IPS DF 4.7 (cell line): ENCODE measurements at regions not wholly inside any gene's neighbourhood (a gene's known extent, or its start where the extent isn't known, plus 50 kb on each side); places are given as distances from the start of the nearest gene placed in this dataset.
"Not testable (repeated sequence)": the region's sequence is repeated elsewhere in the genome, so short reads cannot be mapped to it uniquely, and the experiment has no call there.

ENCODE experiments used
- DNase-seq: peaks from one replicate; pipeline ENCODE4 v3.0.0-alpha.2; 2013; ENCODE audit warnings: low spot score; ENCODE audit errors: extremely low read depth

DNA sequence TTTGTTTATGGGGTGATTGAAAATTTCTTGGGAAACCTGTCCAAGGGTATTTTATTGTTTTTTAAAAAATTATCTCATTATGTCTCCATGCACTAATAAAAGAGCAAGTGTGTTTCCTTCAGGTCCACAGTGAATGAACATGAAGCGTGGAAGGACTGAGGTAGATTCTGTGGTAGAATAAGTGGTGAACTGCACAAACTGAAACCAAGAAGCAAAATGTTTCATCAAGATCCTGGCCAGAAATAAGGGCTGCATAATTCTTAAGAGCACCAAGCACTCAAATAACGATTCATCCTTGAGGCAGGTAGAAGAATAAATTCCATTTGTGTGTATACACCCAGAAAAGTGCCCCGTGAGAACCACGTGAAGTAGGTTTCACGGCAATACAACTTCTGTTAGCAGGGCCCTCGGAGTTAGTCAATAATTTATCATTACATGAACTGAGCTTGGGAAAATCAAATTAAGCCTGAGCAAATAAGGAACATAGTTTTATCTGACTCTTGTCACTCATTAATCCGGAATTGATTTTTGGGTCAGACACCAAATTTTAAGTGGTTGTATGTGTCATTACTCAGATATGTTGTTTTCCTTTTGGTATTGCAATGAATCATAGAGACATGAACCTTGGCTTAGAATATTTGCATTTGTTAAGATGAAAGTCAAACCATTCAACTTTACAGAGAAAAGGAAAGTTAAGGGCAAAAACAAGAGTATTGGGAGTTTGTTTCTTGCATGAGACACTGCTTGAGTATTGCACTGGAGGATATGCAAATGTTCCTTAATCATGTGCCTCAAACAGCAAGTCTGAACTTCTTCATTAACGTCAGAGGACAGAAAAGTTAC lies 472.6 kb upstream of the NETO1 start:
- DNase-seq, result no peak

DNA sequence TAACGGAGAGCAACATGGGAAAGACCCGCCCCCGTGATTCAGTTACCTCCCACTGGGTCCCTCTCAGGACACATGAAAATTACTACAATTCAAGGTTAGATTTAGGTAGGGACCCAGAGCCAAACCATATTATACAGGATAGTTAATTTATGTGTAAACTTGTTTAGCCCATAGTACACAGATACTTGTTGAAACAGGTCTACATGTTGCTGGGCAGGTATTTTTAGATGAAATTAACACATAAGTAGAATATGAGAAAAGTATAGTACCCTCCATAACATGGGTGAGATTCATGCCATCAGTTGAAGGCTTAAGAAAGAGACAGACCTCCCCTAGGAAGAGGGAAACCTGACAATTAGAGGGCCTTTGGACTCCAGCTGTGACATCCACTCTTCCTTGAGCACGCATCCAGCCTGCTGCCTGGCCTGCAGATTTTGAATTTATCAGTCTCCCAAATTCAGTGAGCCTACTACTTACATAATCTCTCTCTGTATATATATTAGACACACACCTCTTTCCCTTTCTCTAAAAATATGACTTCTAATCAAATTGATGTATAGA lies 463.5 kb upstream of the NETO1 start:
- peak; percentile 46 for DNase-seq

DNA sequence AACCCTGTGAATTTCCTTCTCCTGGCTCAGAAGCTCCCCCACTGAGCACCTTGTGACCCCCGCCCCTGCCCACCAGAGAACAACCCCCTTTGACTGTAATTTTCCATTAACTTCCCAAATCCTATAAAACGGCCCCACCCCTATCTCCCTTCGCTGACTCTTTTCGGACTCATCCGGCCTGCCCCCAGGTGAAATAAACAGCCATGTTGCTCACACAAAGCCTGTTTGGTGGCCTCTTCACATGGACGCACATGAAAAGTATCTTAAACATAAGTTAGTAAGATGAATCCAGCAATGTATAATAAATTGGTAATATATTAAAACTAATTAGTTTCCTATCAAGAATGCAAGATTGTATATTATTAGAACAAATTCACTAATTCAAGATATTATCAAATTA lies 462.3 kb upstream of the NETO1 start:
- not testable (repeated sequence) for DNase-seq

DNA sequence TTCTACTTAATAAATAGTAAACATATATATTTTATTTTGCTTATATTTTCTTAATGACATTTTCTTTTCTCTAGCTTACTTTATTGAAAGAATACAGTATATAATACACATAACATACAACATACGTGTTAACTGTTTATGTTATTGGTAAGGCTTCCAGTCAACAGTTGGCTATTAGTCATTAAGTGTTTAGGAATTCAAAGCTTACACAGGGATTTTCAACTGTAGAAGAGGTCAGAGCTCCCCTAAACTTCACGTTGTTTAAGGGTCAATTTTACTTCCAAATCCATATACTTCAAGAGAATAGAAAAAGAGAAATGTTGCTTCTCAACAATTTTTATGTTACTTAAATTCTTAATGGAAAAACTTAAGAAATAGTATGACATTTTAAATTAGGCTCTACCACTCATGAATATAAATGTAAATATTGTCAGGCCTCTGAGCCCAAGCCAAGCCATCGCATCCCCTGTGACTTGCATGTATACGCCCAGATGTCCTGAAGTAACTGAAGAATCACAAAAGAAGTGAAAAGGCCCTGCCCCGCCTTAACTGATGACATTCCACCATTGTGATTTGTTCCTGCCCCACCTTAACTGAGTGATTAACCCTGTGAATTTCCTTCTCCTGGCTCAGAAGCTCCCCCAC lies 456.5 kb upstream of the NETO1 start:
- DNase-seq, result not testable (repeated sequence)

DNA sequence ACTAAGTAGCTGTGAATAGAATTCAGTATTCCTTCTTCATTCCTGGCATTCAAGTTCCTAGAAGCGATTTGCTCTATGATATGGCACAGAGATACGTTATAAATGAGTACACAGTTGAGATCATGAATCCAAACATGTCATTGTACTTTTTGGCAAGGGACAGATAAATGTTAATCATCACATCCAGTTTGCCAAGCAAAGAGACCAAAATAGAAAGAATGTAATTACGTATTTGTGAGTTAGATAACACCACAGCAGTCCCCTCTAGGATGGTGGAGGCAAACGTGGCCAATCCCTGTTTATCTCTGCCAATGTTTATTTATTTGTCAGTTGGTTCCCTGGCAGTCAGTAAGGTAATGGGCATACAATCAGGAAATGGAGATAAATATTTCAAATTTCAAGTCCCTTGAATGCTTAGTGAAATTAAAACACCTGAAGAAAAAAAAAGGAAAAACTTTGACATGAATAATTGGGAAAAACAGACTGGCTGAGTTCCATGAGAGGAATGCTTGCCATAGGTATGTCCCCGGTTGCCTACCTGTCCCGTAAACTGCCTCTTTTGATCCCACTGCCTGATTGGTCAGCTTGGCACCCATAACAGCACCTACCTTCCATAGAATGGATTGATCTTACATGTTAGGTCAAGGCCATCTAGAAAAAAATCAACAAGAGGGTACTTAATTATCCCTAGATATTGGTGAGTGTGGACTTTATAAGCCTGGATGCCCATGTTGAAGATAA lies 451.1 kb upstream of the NETO1 start:
- no peak for DNase-seq

DNA sequence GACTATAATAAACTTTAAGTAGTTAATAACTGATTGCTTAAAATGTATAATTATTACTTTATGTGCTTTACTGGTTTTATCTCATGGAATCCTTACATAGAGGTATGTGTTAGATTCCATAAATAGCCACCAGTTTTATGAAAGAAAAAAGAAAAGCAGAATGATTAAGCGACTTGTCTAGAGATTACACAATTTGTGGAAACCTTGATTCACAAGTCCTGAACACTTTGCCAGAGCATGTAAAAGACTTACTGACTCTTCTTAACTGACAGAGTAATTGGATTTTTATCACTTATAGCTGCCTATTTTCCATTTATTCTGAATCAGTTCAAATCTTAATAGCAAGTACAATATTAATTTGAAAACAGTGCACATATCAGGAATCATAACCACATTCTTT lies 448.7 kb upstream of the NETO1 start:
- no peak for DNase-seq

DNA sequence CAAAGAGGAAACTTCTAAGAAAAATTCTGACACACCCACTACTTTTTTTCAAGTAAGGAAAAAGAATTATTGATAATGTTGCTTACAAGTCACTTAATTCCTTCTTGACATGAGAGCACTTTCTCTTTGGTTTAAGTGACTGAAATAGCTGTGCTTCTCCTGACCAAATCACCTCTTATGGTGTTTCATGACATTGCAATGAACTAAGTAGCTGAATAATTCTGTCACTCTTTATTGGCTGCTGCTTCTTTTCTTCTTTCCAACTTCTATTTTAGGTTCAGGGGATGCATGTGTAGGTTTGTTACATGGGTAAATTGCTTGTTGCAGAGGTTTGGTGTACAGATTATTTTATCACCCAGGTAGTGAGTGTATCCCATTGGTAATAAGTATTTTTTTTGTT lies 447.6 kb upstream of the NETO1 start:
- DNase-seq, result no peak

DNA sequence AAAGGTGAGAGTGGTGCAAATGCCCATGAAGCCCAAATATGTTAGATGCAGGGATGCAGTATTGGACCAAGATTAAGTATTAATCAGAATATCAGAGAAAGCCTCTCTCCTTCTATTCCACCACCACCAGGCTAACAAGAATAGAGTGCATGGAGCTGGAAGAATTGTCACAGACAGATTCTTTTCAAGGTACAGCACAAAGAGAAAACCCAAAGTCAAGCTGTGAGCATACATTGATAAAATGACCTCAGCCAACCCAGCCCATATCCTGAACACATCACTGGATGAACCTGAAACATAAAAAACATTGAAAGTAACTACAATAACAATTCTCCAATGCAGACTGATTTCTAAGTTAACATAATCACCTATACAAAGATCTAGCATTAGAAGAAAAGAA lies 445.7 kb upstream of the NETO1 start:
- no peak for DNase-seq

DNA sequence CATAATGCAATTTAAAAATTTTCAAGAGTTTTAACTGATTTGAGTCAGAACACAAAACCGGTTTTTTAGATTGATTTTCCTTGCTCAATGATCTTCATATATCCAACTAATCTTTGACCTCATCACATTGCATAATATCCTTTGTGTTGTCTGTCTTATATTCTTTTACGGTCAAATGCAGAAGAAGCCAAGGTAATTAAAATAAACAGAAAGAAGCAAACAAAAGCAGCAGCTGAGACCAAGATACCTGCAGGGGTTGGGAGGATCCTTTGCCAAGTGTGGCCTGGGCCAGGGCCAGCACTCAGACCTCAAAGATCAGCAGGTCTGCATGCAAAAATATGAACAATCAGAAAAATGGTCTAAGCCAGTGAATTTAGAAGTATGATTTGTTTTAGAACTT lies 428.9 kb upstream of the NETO1 start:
- no peak for DNase-seq

DNA sequence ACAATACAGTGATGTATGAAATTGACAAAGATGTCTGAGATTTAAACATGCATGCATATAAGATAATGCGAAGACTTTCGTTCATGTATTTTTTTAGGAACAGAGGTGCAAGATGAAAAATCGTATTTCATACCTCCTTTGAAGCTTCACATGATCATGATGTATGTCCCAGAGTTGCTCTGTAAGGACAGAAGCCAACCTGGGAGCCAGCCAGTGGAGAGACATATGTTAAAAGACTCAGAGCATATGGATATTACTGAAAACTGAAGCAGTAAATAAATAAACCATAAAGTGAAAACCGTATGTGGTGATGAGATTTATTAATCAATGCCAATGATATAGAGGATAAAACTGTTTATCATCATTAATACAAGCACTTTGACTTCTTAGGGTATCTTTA lies 424.4 kb upstream of the NETO1 start:
- no peak for DNase-seq

DNA sequence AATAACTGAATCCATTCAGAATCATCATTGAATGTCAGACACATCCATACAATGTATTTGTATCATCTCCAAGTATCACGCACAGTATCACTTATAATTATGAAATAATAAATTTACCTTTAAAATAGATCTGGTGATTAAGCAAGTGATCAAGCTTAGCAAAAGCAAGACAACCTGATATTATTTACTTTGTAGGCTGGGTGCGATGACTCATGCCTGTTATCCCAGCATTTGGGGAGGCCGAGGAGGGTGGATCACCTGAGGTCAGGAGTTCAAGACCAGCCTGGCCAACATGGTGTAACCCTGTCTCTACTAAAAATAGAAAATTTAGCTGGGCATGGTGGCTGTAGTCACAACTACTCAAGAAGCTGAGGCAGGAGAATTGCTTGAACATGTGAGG lies 421.0 kb upstream of the NETO1 start:
- no peak for DNase-seq

DNA sequence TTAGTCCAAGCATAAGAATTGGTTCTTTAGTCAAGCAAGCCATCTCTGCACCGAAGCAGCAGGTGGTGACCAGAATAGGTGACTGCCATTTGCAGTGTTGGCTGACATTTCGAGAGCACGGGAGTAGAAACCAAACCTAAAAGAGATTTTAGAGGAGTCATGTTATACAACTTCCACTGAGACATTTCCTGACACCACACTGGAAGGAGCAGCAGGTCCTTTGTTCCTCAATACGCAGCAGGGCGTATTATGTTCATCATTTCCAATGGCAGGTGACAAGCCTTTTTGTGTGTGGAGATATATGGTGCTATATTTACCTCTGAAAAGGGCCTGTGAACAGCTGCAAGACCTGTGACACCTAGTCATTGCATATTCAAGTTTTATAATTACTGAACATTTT lies 418.8 kb upstream of the NETO1 start:
- no peak for DNase-seq

DNA sequence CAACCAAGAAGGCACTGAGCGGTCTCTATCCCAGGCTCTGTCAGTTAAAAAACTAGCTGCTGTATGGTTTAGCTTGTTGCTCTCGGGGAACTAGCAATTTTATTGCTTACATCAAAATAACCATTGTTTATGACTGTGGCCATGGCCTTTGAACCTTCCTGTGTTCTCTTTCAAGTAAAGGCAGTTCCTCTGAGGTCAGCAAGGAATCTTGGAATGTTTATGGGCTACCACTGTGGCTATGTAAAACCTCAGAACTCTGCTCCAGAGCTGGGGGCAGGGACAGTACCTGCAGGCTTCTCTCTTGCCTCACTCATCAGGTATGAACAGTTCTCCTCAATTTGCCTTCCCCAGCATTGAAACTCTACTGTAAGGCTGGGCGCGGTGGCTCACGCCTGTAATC lies 416.0 kb upstream of the NETO1 start:
- DNase-seq, result no peak

DNA sequence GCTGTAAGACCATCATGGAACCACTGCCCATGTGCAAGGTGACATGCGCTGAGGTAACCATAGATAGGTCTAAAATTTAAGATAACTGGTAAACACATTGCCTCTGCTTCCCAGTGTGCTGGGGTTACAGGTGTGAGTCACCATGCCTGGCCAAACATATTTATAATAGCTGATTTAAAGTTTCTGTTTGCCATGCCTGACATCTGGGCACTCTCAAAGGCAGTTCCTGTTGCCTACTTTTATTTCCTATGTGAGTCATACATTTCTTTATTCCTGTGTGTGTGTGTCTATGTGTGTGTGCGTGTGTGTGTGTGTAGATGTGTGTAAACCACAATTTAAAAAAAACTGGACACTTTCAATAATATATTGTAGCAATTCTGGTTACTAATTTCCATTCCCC lies 415.2 kb upstream of the NETO1 start:
- DNase-seq, result no peak

DNA sequence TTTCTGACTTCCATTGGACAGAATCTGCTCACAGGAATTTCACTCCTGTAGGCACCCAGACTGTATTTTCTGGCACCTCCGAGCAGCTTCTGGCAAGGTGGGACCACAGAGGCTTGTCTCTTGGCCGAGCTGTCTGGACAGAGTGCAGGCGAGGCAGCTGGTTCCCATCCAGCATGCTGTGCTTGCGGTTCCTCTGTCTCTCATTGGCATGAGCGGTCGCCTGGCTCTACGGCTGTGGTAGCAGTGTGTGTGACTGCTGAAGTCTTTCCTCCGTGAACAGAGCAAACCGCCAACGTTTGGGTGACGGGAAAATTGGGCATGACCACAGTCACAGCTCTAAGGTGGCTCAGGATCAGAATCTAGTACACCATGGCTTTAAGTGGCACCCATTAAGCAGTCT lies 411.7 kb upstream of the NETO1 start:
- DNase-seq, result no peak

DNA sequence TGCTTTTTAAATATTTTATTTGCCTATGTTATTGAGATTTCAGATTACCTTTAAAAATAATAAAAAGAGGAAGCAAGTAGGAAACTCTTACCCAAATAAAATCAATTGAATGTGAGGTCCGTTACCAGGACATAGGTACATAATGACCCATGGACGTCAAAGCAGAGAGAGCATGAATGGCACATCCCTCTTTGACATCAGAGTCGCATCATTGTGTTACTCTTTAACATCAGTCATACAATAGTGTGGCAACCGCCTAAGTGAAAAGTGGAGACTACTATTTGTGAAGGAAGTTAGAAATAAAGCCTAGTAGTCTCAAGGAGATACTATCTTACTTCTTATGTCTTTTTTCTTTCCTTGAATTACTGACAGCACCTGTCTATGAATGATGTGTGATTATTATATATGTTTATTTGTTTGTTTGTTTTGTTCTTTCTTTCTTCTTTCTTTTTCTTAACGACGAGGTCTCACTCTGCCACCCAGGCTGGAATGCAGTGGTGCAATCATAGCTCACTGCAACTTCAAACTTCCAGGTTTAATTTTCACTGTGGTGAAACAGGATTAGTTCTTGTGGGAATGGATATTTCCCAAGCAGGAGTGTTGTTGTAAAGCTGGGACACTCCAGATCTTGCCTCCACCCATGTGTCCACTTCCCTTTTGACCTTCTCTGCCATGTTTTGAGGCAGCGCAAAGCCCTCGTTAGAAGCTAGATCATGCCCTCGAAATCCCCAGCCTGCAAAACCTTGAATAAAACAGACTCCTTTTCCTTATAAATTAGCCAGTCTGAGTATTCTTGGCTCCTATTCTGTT lies 407.2 kb upstream of the NETO1 start:
- no peak for DNase-seq

DNA sequence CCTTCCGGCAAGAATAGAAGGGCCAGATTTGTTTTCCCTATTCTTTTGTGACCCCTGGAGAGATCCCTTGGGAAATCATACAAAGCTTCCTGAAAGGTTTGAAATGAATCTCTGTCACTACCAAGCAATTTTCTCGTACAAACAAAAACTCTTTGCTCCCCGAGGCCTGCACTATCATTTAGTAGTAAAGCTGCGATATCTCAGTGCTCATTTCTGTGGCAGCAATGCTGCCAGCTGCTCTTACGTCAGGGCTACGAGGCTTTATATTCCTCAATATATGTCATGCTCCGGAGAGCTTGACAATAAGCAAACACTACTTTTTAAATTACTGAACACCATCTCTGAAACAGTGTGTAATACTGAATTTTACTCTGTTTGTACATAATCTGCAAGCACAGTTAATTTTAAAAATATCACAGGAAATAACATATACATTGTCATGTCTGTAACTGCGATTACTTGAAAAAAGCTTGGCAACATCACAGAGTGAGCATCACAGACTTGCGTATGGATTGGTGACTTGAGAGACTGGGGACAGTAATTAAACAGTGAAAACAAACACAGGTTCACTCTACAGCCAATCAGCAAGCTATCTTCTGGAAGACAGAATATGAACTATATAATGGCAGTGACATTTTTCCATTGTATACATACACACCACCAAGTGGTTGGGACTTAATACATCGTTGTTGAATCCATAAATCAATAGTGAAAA lies 403.3 kb upstream of the NETO1 start:
- DNase-seq, result no peak

DNA sequence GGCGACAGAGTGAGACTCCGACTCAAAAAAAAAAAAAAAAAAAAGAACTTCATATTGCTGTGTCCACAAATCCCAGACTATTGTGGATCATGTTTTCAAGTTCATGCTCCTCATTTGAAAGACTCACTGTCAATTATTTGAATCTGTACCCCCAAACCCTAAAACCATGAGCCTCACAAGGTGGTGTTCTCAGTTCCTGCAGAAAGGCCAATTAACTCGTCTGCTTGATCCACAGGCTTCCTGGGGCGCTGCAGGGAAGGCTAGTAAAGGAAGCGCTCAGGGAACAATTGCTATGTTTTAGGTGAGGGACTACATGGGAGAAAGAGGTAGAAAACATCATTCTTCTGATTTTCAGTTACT lies 396.8 kb upstream of the NETO1 start:
- DNase-seq, result no peak

DNA sequence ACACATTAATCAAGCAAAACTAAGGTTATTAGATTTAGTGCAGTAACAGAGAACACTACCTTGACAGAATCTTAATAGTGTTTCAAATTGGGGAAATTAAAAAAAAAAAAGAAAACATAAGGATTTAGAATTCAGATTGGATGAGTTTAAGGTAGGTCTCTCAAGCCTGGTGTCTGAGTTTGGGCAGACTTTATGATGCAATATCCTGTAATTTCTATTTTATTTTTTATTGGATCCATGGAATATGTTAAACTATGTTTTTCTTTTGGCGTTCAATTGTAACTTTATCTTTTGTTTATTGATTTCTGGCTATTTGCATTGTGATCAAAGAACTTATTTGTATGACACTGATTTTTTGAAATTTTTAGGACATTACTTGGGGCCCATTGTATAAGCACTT lies 394.1 kb upstream of the NETO1 start:
- no peak for DNase-seq

DNA sequence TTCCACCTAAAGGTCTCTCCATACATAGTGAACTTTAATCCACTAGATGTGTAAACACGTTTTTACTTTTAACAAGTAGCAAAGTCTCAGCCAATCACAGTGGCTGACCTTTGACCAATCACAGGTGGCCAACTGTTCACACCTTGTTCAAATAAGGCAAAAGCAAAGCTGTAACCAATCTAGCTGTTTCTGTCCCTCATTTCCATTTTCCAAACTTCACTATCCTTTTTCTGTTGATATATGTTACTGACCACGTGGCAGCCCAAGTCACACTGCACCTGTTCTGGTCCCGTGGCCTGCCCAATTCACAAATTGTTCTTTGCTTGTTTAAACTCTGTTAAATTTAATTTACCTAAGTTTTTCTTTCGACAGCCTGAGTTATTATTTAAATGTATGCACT lies 393.5 kb upstream of the NETO1 start:
- no peak for DNase-seq
